Fibroblast of the conjunctiva (primary cell): ENCODE measurements at regions not wholly inside any gene's neighbourhood (a gene's known extent, or its start where the extent isn't known, plus 50 kb on each side); places are given as distances from the start of the nearest gene placed in this dataset.

Experiments
- DNase-seq: peaks from one replicate; pipeline ENCODE4 v3.0.0-alpha.2; 2010; ENCODE audit warnings: low read depth

- no peak for DNase-seq
These were observed 177.2 kb downstream of the POU4F1 start for GRCh38 chr13:78426183-78426582.

GRCh38 chr13:78420814-78421213, 182.5 kb downstream of the POU4F1 start:
- DNase-seq, result no peak

- no peak for DNase-seq
These were observed 189.3 kb downstream of the POU4F1 start for GRCh38 chr13:78413887-78414553.

GRCh38 chr13:78410847-78411246, 192.5 kb downstream of the POU4F1 start:
- no peak for DNase-seq

- no peak for DNase-seq
These were observed 193.2 kb downstream of the POU4F1 start for GRCh38 chr13:78410164-78410563.

GRCh38 chr13:78409172-78409571, 194.2 kb downstream of the POU4F1 start:
- no peak for DNase-seq

GRCh38 chr13:78404846-78405360, 198.4 kb downstream of the POU4F1 start:
- DNase-seq, result no peak

GRCh38 chr13:78402708-78403400, 200.5 kb downstream of the POU4F1 start:
- no peak for DNase-seq

- no peak for DNase-seq
These were observed 201.3 kb downstream of the POU4F1 start for GRCh38 chr13:78401873-78402707.

- no peak for DNase-seq
These were observed 204.5 kb downstream of the POU4F1 start for GRCh38 chr13:78398743-78399410.

GRCh38 chr13:78393286-78394142, 209.8 kb downstream of the POU4F1 start:
- DNase-seq, result no peak

- no peak for DNase-seq
These were observed 219.5 kb downstream of the POU4F1 start for GRCh38 chr13:78383899-78384298.

- DNase-seq, result no peak
These were observed 220.3 kb downstream of the POU4F1 start for GRCh38 chr13:78383071-78383484.

GRCh38 chr13:78382491-78382890, 220.9 kb downstream of the POU4F1 start:
- no peak for DNase-seq

- DNase-seq, result no peak
These were observed 226.5 kb downstream of the POU4F1 start for GRCh38 chr13:78376822-78377221.

- no peak for DNase-seq
These were observed 227.3 kb downstream of the POU4F1 start for GRCh38 chr13:78376033-78376432.

GRCh38 chr13:78372581-78372980, 230.8 kb downstream of the POU4F1 start:
- DNase-seq, result no peak

- DNase-seq, result no peak
These were observed 233.1 kb downstream of the POU4F1 start for GRCh38 chr13:78370231-78370630.

GRCh38 chr13:78364711-78365110, 238.6 kb downstream of the POU4F1 start:
- no peak for DNase-seq

- no peak for DNase-seq
These were observed 262.3 kb downstream of the POU4F1 start for GRCh38 chr13:78341032-78341431.

GRCh38 chr13:78339927-78340326, 263.4 kb downstream of the POU4F1 start:
- DNase-seq, result no peak
